MV-4-11 (cell line): ENCODE measurements at regions not wholly inside any gene's neighbourhood (a gene's known extent, or its start where the extent isn't known, plus 50 kb on each side); places are given as distances from the start of the nearest gene placed in this dataset.

Source experiments
- DNase-seq: peaks from one replicate; lab custom pipeline; 2025; lab: John Stamatoyannopoulos, UW

GRCh38 chr12:104399740-104400612 is 56.8 kb upstream of the CHST11 start:
- DNase-seq, result peak; percentile 45

DNA sequence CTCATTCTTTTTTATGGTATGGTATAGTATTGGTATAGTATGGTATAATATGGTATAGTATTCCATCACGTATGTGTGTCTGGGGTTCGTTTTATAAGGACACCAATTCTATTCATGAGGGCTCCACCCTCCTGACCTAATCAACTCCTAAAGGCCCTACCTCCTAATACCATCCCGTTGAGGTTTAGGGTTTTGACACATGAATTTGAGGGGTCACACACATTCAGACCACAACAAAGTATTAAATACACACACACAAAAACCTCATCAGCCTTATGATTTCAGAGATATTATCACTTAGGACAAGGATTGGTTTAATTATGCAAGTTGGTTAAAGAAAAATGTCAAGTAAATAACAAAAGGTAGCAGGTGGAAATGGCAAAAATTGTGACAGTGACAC is 54.1 kb upstream of the CHST11 start:
- no peak for DNase-seq

- DNase-seq, result no peak
Observed at GRCh38 chr12:104404781-104405180, 52.0 kb upstream of the CHST11 start.

DNA sequence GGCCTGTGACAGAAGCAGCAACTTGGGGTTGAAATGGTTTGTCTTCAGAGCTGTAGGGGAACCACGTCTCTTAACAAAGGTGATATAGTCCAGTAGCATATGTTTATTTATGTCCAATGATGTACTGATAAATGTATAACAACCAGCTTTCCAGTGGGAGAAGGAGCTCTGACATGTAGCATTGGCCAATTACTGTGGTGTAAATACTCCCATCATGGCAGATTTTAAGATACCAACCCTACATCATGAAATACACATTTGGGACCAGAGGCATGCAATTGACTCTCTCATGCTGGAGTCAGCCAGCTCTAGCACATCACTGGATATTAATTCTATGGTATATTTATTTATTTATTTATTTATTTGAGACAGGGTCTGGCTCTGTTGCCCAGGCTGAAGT is 50.6 kb upstream of the CHST11 start:
- no peak for DNase-seq
